ENCODE measurements at regions not wholly inside any gene's neighbourhood (a gene's known extent, or its start where the extent isn't known, plus 50 kb on each side); places are given as distances from the start of the nearest gene placed in this dataset.
A peak's percentile ranks its signal among the peaks of the same experiment; 100 is the strongest.

GRCh38 chr13:107170270-107170931 is 602.5 kb upstream of the ARGLU1 start:
- DNase-seq (ENCODE audit: extremely low read depth, low read depth, low spot score): no peak

GRCh38 chr13:107157271-107157670 is 589.3 kb upstream of the ARGLU1 start:
- DNase-seq (ENCODE audit: extremely low read depth, low read depth, low spot score): no peak

- peak; percentile 22 for DNase-seq (ENCODE audit: extremely low read depth, low read depth, low spot score)
Measured at GRCh38 chr13:107144432-107144831, 576.5 kb upstream of the ARGLU1 start.

GRCh38 chr13:107141767-107142166 is 573.8 kb upstream of the ARGLU1 start:
- no peak for DNase-seq (ENCODE audit: extremely low read depth, low read depth, low spot score)

GRCh38 chr13:107139006-107139405 is 571.1 kb upstream of the ARGLU1 start:
- DNase-seq (ENCODE audit: extremely low read depth, low read depth, low spot score): no peak

GRCh38 chr13:107138486-107138885 is 570.5 kb upstream of the ARGLU1 start:
- no peak for DNase-seq (ENCODE audit: extremely low read depth, low read depth, low spot score)

- DNase-seq (ENCODE audit: extremely low read depth, low read depth, low spot score): no peak
Measured at GRCh38 chr13:107133950-107134349, 566.0 kb upstream of the ARGLU1 start.

- no peak for DNase-seq (ENCODE audit: extremely low read depth, low read depth, low spot score)
Measured at GRCh38 chr13:107130566-107130965, 562.6 kb upstream of the ARGLU1 start.

- no peak for DNase-seq (ENCODE audit: extremely low read depth, low read depth, low spot score)
Measured at GRCh38 chr13:107124730-107125129, 556.8 kb upstream of the ARGLU1 start.

GRCh38 chr13:107124129-107124718 is 556.3 kb upstream of the ARGLU1 start:
- DNase-seq (ENCODE audit: extremely low read depth, low read depth, low spot score): peak; percentile 34

GRCh38 chr13:107121793-107122192 is 553.9 kb upstream of the ARGLU1 start:
- no peak for DNase-seq (ENCODE audit: extremely low read depth, low read depth, low spot score)

- no peak for DNase-seq (ENCODE audit: extremely low read depth, low read depth, low spot score)
Measured at GRCh38 chr13:107119989-107120881, 552.3 kb upstream of the ARGLU1 start.

- DNase-seq (ENCODE audit: extremely low read depth, low read depth, low spot score): no peak
Measured at GRCh38 chr13:107118506-107118905, 550.6 kb upstream of the ARGLU1 start.

- DNase-seq (ENCODE audit: extremely low read depth, low read depth, low spot score): no peak
Measured at GRCh38 chr13:107117327-107118012, 549.5 kb upstream of the ARGLU1 start.

- no peak for DNase-seq (ENCODE audit: extremely low read depth, low read depth, low spot score)
Measured at GRCh38 chr13:107113387-107113786, 545.5 kb upstream of the ARGLU1 start.

GRCh38 chr13:107111248-107111647 is 543.3 kb upstream of the ARGLU1 start:
- no peak for DNase-seq (ENCODE audit: extremely low read depth, low read depth, low spot score)

GRCh38 chr13:107104631-107105030 is 536.7 kb upstream of the ARGLU1 start:
- no peak for DNase-seq (ENCODE audit: extremely low read depth, low read depth, low spot score)

GRCh38 chr13:107102676-107103075 is 534.7 kb upstream of the ARGLU1 start:
- DNase-seq (ENCODE audit: extremely low read depth, low read depth, low spot score): no peak

GRCh38 chr13:107099661-107100060 is 531.7 kb upstream of the ARGLU1 start:
- DNase-seq (ENCODE audit: extremely low read depth, low read depth, low spot score): no peak

GRCh38 chr13:107097916-107098315 is 530.0 kb upstream of the ARGLU1 start:
- DNase-seq (ENCODE audit: extremely low read depth, low read depth, low spot score): no peak

GRCh38 chr13:107095876-107096275 is 527.9 kb upstream of the ARGLU1 start:
- DNase-seq (ENCODE audit: extremely low read depth, low read depth, low spot score): no peak
